Spleen (tissue), 7 donors: ENCODE measurements at regions not wholly inside any gene's neighbourhood (a gene's known extent, or its start where the extent isn't known, plus 50 kb on each side); places are given as distances from the start of the nearest gene placed in this dataset.

ENCODE experiments used
- CTCF ChIP-seq, 11 experiments: fragments of 200-600 bp in 7 of 11; fragments of 450-650 bp in 4 of 11; sonication (generic) in 4 of 11; IDR thresholded peaks in 8 of 11; conservative IDR thresholded peaks in 3 of 11; 1 replicate in 7 of 11; 2 replicates in 4 of 11; pipeline versions ENCODE4 v1.4.0 to v1.8.0; 2016 to 2021; ENCODE audit warnings: antibody characterized with exemption in 11 of 11, inconsistent platforms in 4 of 11, mild to moderate bottlenecking in 1 of 11
- POLR2A ChIP-seq, 3 donors: fragments of 450-650 bp; IDR thresholded peaks; one replicate each; pipeline ENCODE4 v1.5.1; 2017; ENCODE audit warnings: antibody characterized with exemption in 3 of 3, mild to moderate bottlenecking in 1 of 3
- POLR2AphosphoS5 ChIP-seq, 3 donors: sonication (generic); formaldehyde crosslinking; IDR thresholded peaks; one replicate each; pipeline ENCODE4 v1.5.1; 2017; ENCODE audit warnings: antibody characterized with exemption in 3 of 3
- donor health status: DM: no; HTN: no; CAD: no; lungs with moderate emphysema.
- donor health status: DM: no; HTN: no; CAD: no.
- donor health status: DM: no; HTN: no; CAD: no.

DNA sequence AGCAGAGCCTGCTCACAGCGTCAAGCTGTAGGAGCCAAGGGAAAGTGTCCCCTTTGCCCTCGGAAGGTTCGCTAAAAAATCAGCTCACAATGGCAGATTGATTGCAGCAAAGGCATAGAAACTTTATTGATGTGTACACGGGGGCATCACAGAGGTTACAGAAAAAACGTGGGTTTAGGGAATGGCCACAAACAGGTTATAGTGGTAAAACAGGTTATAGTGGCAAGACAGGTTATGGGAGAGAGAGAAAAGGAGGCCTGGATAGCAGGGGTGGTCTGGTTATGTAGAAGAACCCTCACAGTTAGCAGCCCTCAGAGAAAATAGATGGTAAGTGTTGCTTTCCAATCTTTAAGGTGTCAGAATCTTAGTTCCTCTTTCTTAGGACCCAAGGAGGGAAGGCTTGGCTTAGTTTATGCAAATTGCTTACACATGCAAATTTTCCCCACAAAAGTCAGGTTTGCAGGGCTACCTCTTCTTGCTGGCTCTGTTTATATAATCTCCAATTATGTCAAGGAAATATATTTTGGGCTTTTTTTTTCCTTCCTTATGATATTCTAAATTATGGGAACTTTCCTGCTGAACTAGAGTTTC lies 113.7 kb downstream of the BMP15 start:
- no peak for TF ChIP-seq CTCF (IDR thresholded peaks at IDR 0.05 in 8 of 11, conservative IDR thresholded peaks at IDR 0.05 in 3 of 11)
- no peak for TF ChIP-seq POLR2A (IDR thresholded peaks at IDR 0.05)
- TF ChIP-seq POLR2AphosphoS5 (IDR thresholded peaks at IDR 0.05): no peak
